ENCODE measurements at regions not wholly inside any gene's neighbourhood (a gene's known extent, or its start where the extent isn't known, plus 50 kb on each side); places are given as distances from the start of the nearest gene placed in this dataset.

GRCh38 chr2:16278421-16279200 is 338.3 kb downstream of the MYCN start:
- no peak for TF ChIP-seq CTCF (IDR thresholded peaks at IDR 0.05; ENCODE audit: low read depth, low read length)
- no peak overlapping the region for H3K4me3 ChIP-seq (ENCODE audit: low read depth, low read length)

- no peak for TF ChIP-seq CTCF (IDR thresholded peaks at IDR 0.05; ENCODE audit: low read depth, low read length)
Observed at GRCh38 chr2:16277117-16277516, 336.8 kb downstream of the MYCN start.

GRCh38 chr2:16275661-16276060 is 335.3 kb downstream of the MYCN start:
- no peak overlapping the region for H3K4me3 ChIP-seq (ENCODE audit: low read depth, low read length)
- TF ChIP-seq CTCF (IDR thresholded peaks at IDR 0.05; ENCODE audit: low read depth, low read length) = no peak

More at GRCh38 chr2:16277117-16277516, 336.8 kb downstream of the MYCN start:
- no peak overlapping the region for H3K4me3 ChIP-seq (ENCODE audit: low read depth, low read length)

GRCh38 chr2:16275131-16275530 is 334.8 kb downstream of the MYCN start:
- no peak for TF ChIP-seq CTCF (IDR thresholded peaks at IDR 0.05; ENCODE audit: low read depth, low read length)
- H3K4me3 ChIP-seq (ENCODE audit: low read depth, low read length) = no peak overlapping the region

GRCh38 chr2:16273111-16273510 is 332.8 kb downstream of the MYCN start:
- no peak for TF ChIP-seq CTCF (IDR thresholded peaks at IDR 0.05; ENCODE audit: low read depth, low read length)
- no peak overlapping the region for H3K4me3 ChIP-seq (ENCODE audit: low read depth, low read length)

- TF ChIP-seq CTCF (IDR thresholded peaks at IDR 0.05; ENCODE audit: low read depth, low read length) = no peak
- H3K4me3 ChIP-seq (ENCODE audit: low read depth, low read length) = no peak overlapping the region
Observed at GRCh38 chr2:16272038-16272788, 331.9 kb downstream of the MYCN start.
